Upper lobe of left lung (tissue), 4 donors: ENCODE measurements at regions not wholly inside any gene's neighbourhood (a gene's known extent, or its start where the extent isn't known, plus 50 kb on each side); places are given as distances from the start of the nearest gene placed in this dataset.

Source experiments
- CTCF ChIP-seq, 6 experiments: fragments of 450-650 bp in 4 of 6; fragments of 200-600 bp in 2 of 6; sonication (generic) in 2 of 6; IDR thresholded peaks; one replicate each; pipeline ENCODE4 v1.5.1; 2016 to 2019; ENCODE audit warnings: antibody characterized with exemption in 6 of 6
- POLR2A ChIP-seq, 4 donors: fragments of 450-650 bp; IDR thresholded peaks; one replicate each; pipeline ENCODE4 v1.5.1; 2016 to 2017; ENCODE audit warnings: antibody characterized with exemption in 4 of 4, mild to moderate bottlenecking in 2 of 4

GRCh38 chr13:111648885-111649284, 328.4 kb downstream of the TEX29 start:
- TF ChIP-seq POLR2A (IDR thresholded peaks at IDR 0.05) (no peak), CTCF (IDR thresholded peaks at IDR 0.05) (no peak)
